ENCODE measurements at regions not wholly inside any gene's neighbourhood (a gene's known extent, or its start where the extent isn't known, plus 50 kb on each side); places are given as distances from the start of the nearest gene placed in this dataset.
"Not testable (repeated sequence)": the region's sequence is repeated elsewhere in the genome, so short reads cannot be mapped to it uniquely, and the experiment has no call there.

DNA sequence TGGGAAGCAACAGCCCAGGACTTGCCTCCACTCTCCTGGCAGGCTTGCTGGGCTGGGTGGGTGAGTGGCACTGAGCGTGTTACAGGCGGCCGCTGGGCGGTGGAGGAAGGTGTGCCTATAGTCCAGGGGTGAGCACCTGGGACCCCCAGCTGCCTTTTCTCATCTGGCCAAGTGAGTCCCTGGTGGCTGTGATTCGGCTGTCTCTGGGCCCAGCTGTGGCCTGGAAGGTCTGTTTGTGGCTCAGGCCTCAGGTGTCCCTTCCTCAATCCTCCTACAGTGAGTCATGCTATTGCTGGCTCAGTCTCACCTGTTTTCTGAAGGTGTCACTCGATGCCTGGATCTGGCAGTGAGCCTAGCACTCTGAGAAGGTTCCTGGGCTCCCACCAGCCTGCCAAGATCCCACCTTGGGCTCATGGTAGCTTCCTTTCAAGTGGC is 564.2 kb downstream of the PTPRU start:
- TF ChIP-seq, protein P1, sequence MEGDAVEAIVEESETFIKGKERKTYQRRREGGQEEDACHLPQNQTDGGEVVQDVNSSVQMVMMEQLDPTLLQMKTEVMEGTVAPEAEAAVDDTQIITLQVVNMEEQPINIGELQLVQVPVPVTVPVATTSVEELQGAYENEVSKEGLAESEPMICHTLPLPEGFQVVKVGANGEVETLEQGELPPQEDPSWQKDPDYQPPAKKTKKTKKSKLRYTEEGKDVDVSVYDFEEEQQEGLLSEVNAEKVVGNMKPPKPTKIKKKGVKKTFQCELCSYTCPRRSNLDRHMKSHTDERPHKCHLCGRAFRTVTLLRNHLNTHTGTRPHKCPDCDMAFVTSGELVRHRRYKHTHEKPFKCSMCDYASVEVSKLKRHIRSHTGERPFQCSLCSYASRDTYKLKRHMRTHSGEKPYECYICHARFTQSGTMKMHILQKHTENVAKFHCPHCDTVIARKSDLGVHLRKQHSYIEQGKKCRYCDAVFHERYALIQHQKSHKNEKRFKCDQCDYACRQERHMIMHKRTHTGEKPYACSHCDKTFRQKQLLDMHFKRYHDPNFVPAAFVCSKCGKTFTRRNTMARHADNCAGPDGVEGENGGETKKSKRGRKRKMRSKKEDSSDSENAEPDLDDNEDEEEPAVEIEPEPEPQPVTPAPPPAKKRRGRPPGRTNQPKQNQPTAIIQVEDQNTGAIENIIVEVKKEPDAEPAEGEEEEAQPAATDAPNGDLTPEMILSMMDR (IDR thresholded peaks at IDR 0.05; ENCODE audit: insufficient read depth, low read depth, low read length), result no peak
- no peak for TF ChIP-seq EZH2 (IDR thresholded peaks at IDR 0.05; ENCODE audit: insufficient read depth, low read length)
- Histone ChIP-seq H3K27me3 (ENCODE audit: insufficient read depth, low read length) (peaks cover 2% of the 10 kb centered on the region), H2AFZ (ENCODE audit: low read depth, low read length) (no peak overlapping the region), H3K79me2 (ENCODE audit: insufficient read depth, low read length) (no peaks in the 10 kb centered on the region), H3K27ac (ENCODE audit: low read depth, low read length) (no peak overlapping the region), H3K9me3 (ENCODE audit: insufficient read depth, low read depth, low read length) (no peaks in the 10 kb centered on the region), H3K9ac (ENCODE audit: low read length) (no peak overlapping the region), H3K36me3 (ENCODE audit: insufficient read depth, low read length) (no peaks in the 10 kb centered on the region), H3K4me3 (ENCODE audit: insufficient read depth, low read depth, low read length) (no peak overlapping the region), H3K4me1 (ENCODE audit: insufficient read depth, low read length) (no peaks in the 10 kb centered on the region), H4K20me1 (ENCODE audit: insufficient read depth, low read length) (no peaks in the 10 kb centered on the region), H3K4me2 (ENCODE audit: low read length) (no peak overlapping the region)
- peaks cover 14% of the 10 kb centered on the region for H3K9me3 Mint-ChIP-seq (ENCODE audit: unreplicated experiment)
- no peak overlapping the region for H3K27ac Mint-ChIP-seq (ENCODE audit: unreplicated experiment)
- H3K27me3 Mint-ChIP-seq (ENCODE audit: low read depth, unreplicated experiment), result peaks cover 25% of the 10 kb centered on the region
- H3K36me3 Mint-ChIP-seq (ENCODE audit: low read depth, unreplicated experiment), result peaks cover 3% of the 10 kb centered on the region
- FAIRE-seq, result no peak
- no peak overlapping the region for H3K4me3 Mint-ChIP-seq (ENCODE audit: unreplicated experiment)
- no peak for DNase-seq (ENCODE audit: low read depth)
- H3K4me1 Mint-ChIP-seq (ENCODE audit: low read depth, unreplicated experiment), result no peaks in the 10 kb centered on the region

DNA sequence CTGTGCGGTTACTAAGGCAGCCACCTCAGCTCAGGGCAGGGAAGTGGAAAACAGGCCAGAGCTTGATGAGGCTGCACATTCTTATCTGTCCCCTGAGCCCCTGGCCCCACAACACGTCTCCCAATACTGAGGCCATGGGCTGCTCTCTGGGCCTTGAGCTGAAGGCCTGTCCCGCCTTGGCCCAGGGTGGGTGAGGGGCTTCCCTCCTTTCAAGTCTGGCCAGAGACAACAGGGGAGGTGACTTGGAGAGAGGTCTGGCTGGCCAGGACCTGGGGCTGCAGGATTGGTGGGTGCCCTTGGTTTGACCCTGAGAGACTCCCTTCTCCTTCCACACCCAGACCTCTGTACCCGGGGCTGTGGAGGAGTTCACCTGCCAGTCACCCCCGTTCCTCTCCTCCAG is 563.8 kb downstream of the PTPRU start:
- Histone ChIP-seq H3K36me3 (ENCODE audit: insufficient read depth, low read length) (no peaks in the 10 kb centered on the region), H3K27me3 (ENCODE audit: insufficient read depth, low read length) (peaks cover 2% of the 10 kb centered on the region), H4K20me1 (ENCODE audit: insufficient read depth, low read length) (no peaks in the 10 kb centered on the region), H2AFZ (ENCODE audit: low read depth, low read length) (no peak overlapping the region), H3K9ac (ENCODE audit: low read length) (no peak overlapping the region), H3K27ac (ENCODE audit: low read depth, low read length) (no peak overlapping the region), H3K4me1 (ENCODE audit: insufficient read depth, low read length) (no peaks in the 10 kb centered on the region), H3K4me2 (ENCODE audit: low read length) (no peak overlapping the region), H3K79me2 (ENCODE audit: insufficient read depth, low read length) (no peaks in the 10 kb centered on the region), H3K9me3 (ENCODE audit: insufficient read depth, low read depth, low read length) (no peaks in the 10 kb centered on the region), H3K4me3 (ENCODE audit: insufficient read depth, low read depth, low read length) (no peak overlapping the region)
- DNase-seq (ENCODE audit: low read depth), result no peak
- Mint-ChIP-seq H3K27ac (ENCODE audit: unreplicated experiment) (no peak overlapping the region), H3K9me3 (ENCODE audit: unreplicated experiment) (peaks cover 17% of the 10 kb centered on the region), H3K4me1 (ENCODE audit: low read depth, unreplicated experiment) (no peaks in the 10 kb centered on the region), H3K36me3 (ENCODE audit: low read depth, unreplicated experiment) (peaks cover 3% of the 10 kb centered on the region), H3K4me3 (ENCODE audit: unreplicated experiment) (no peak overlapping the region), H3K27me3 (ENCODE audit: low read depth, unreplicated experiment) (peaks cover 25% of the 10 kb centered on the region)
- TF ChIP-seq, protein P1 (IDR thresholded peaks at IDR 0.05; ENCODE audit: insufficient read depth, low read depth, low read length), result no peak
- no peak for TF ChIP-seq EZH2 (IDR thresholded peaks at IDR 0.05; ENCODE audit: insufficient read depth, low read length)
- FAIRE-seq, result no peak

DNA sequence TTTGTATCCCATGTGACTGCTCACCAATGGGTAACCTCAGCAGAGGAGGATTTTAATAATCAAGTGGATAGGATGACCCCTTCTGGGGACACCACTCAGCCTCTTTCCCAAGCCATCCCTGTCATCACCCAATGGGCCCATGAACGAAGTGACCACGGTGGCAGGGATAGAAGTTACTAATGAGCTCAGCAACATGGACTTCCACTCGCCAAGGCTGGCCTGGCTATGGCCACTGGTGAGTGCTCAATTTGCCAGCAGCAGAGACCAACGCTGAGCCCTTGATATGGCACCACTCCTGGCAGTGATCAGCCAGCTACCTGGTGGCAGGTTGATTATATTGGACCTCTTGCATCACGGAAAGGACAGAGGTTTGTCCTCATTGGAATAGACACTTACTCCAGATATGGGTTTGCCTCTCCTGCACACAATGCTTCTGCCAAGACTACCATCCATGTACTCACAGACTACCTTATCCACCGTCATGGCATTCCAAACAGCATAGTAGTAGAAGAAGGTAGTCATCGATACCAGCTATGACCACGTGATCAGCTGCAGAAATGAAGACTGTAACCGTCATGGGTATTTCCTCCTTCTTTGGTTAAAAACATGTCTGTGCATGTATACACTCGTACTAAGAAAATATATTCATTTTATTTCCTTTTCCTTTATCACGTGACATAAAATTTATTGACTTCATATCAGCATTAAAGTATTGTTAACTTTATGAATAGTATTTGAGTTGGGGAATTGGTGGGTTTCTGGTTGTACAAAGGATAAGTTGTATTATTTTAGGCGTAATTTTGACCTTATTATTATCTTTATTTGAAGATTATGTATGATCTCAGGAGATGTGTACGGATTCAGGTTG is 562.6 kb downstream of the PTPRU start:
- Mint-ChIP-seq H3K36me3 (ENCODE audit: low read depth, unreplicated experiment) (peaks cover 3% of the 10 kb centered on the region), H3K9me3 (ENCODE audit: unreplicated experiment) (peaks cover 17% of the 10 kb centered on the region), H3K4me3 (ENCODE audit: unreplicated experiment) (no peak overlapping the region), H3K4me1 (ENCODE audit: low read depth, unreplicated experiment) (no peaks in the 10 kb centered on the region), H3K27ac (ENCODE audit: unreplicated experiment) (no peak overlapping the region), H3K27me3 (ENCODE audit: low read depth, unreplicated experiment) (peaks cover 14% of the 10 kb centered on the region)
- TF ChIP-seq, protein P1 (IDR thresholded peaks at IDR 0.05; ENCODE audit: insufficient read depth, low read depth, low read length), result no peak
- TF ChIP-seq EZH2 (IDR thresholded peaks at IDR 0.05; ENCODE audit: insufficient read depth, low read length), result no peak
- H3K36me3 ChIP-seq (ENCODE audit: insufficient read depth, low read length), result no peaks in the 10 kb centered on the region
- H3K9me3 ChIP-seq (ENCODE audit: insufficient read depth, low read depth, low read length), result no peaks in the 10 kb centered on the region
- H3K27me3 ChIP-seq (ENCODE audit: insufficient read depth, low read length), result peaks cover 2% of the 10 kb centered on the region
- H3K79me2 ChIP-seq (ENCODE audit: insufficient read depth, low read length), result no peaks in the 10 kb centered on the region
- FAIRE-seq (no peak), DNase-seq (ENCODE audit: low read depth) (no peak)
- H3K4me3 ChIP-seq (ENCODE audit: insufficient read depth, low read depth, low read length), result no peak overlapping the region
- no peak overlapping the region for H2AFZ ChIP-seq (ENCODE audit: low read depth, low read length)
- no peak overlapping the region for H3K27ac ChIP-seq (ENCODE audit: low read depth, low read length)
- H3K9ac ChIP-seq (ENCODE audit: low read length), result no peak overlapping the region
- no peaks in the 10 kb centered on the region for H3K4me1 ChIP-seq (ENCODE audit: insufficient read depth, low read length)
- H4K20me1 ChIP-seq (ENCODE audit: insufficient read depth, low read length), result no peaks in the 10 kb centered on the region
- no peak overlapping the region for H3K4me2 ChIP-seq (ENCODE audit: low read length)

DNA sequence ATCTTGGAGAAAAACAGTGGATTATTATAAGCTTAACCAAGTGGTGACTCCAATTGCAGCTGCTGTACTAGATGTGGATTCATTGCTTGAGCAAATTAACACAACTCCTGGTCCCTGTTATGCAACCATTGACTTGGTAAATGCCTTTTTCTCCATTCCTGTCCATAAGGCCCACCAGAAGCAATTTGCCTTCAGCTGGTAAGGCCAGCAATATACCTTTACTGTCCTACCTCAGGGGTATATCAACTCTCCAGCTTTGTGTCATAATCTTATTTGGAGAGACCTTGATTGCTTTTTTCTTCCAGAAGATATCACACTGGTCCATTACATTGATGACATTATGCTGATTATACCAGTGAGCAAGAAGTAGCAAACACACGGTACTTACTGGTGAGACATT is 560.8 kb downstream of the PTPRU start:
- H3K9me3 Mint-ChIP-seq (ENCODE audit: unreplicated experiment), result peaks cover 17% of the 10 kb centered on the region

More for the DNA sequence above, 560.8 kb downstream of the PTPRU start:
- not testable (repeated sequence) for H3K27me3 ChIP-seq (ENCODE audit: insufficient read depth, low read length); H4K20me1 ChIP-seq (ENCODE audit: insufficient read depth, low read length); DNase-seq (ENCODE audit: low read depth); H3K4me3 Mint-ChIP-seq (ENCODE audit: unreplicated experiment); H3K79me2 ChIP-seq (ENCODE audit: insufficient read depth, low read length); H3K4me1 Mint-ChIP-seq (ENCODE audit: low read depth, unreplicated experiment); H3K36me3 ChIP-seq (ENCODE audit: insufficient read depth, low read length); H3K4me3 ChIP-seq (ENCODE audit: insufficient read depth, low read depth, low read length); H3K36me3 Mint-ChIP-seq (ENCODE audit: low read depth, unreplicated experiment); H3K27me3 Mint-ChIP-seq (ENCODE audit: low read depth, unreplicated experiment); FAIRE-seq; H3K4me1 ChIP-seq (ENCODE audit: insufficient read depth, low read length); H3K4me2 ChIP-seq (ENCODE audit: low read length); H2AFZ ChIP-seq (ENCODE audit: low read depth, low read length); H3K27ac Mint-ChIP-seq (ENCODE audit: unreplicated experiment); H3K27ac ChIP-seq (ENCODE audit: low read depth, low read length); H3K9ac ChIP-seq (ENCODE audit: low read length); H3K9me3 ChIP-seq (ENCODE audit: insufficient read depth, low read depth, low read length)
